ENCODE measurements at regions not wholly inside any gene's neighbourhood (a gene's known extent, or its start where the extent isn't known, plus 50 kb on each side); places are given as distances from the start of the nearest gene placed in this dataset.

DNA sequence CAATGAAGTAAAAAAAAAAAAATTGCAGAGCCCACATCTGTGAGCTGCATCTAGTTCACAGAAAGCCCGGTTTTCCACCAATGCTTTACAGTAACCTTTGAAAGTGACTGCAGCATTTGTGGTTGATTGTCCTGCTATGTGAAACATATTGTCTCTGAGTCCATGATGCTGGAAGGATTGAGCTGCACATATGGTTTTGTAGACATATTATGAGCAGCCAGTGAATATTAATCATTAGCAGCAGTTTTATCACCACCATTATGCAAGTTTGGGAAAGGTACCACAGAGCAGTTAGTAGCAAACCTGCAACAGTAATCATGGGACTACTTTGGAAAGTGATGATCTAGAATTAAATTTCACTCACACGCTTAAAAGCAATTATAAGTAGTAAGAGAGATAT, 151.5 kb upstream of the PRICKLE1 start:
- Histone ChIP-seq H3T11ph (ENCODE audit: low read length) (no peak overlapping the region), H3K27me3 (ENCODE audit: insufficient read depth, low read length) (no peaks in the 10 kb centered on the region), H3K18ac (ENCODE audit: insufficient read length, low read depth, low read length) (no peak overlapping the region), H2BK20ac (ENCODE audit: low read depth, low read length, poor library complexity, severe bottlenecking) (no peak overlapping the region), H3K4ac (ENCODE audit: low read depth, low read length) (no peak overlapping the region), H3K9me3 (ENCODE audit: control insufficient read depth, low read depth, low read length) (peaks cover 4% of the 10 kb centered on the region), H3K79me2 (ENCODE audit: insufficient read depth, low read length) (no peaks in the 10 kb centered on the region), H4K5ac (ENCODE audit: insufficient read length, low read depth, low read length) (no peak overlapping the region), H2BK5ac (ENCODE audit: insufficient read length, low read length) (no peak overlapping the region), H2BK15ac (ENCODE audit: low read depth, low read length) (no peak overlapping the region), H2AFZ (ENCODE audit: low read length) (no peak overlapping the region), H3K23ac (ENCODE audit: insufficient read length, low read depth, low read length) (no peak overlapping the region), H3K23me2 (ENCODE audit: insufficient read length, low read depth, low read length, poor library complexity, severe bottlenecking) (no peaks in the 10 kb centered on the region), H3K14ac (ENCODE audit: insufficient read depth, low read length) (no peak overlapping the region), H3K4me1 (ENCODE audit: insufficient read depth, low read length) (no peaks in the 10 kb centered on the region), H4K8ac (replicated peaks; ENCODE audit: insufficient read length, low read depth, low read length) (no peak overlapping the region), H3K4me2 (ENCODE audit: insufficient read depth, insufficient read length, low read length) (no peak overlapping the region), H3K27ac (ENCODE audit: insufficient read length, low read depth, low read length) (no peak overlapping the region), H3K9ac (ENCODE audit: extremely low read depth, insufficient read length, low read length) (no peak overlapping the region), H3K79me1 (ENCODE audit: insufficient read depth, low read depth, low read length, poor library complexity, severe bottlenecking) (no peaks in the 10 kb centered on the region), H2BK12ac (ENCODE audit: insufficient read length, low read depth, low read length) (no peak overlapping the region), H2AK5ac (ENCODE audit: insufficient read length, low read length) (no peak overlapping the region), H4K91ac (ENCODE audit: insufficient read length, low read depth, low read length) (no peak overlapping the region), H3K56ac (ENCODE audit: insufficient read length, low read depth, low read length) (no peak overlapping the region), H2BK120ac (ENCODE audit: low read depth, low read length, poor library complexity, severe bottlenecking) (no peak overlapping the region), H4K20me1 (ENCODE audit: control insufficient read depth, insufficient read depth, insufficient read length) (no peaks in the 10 kb centered on the region)
- Mint-ChIP-seq H3K27me3 (ENCODE audit: low read depth) (no peaks in the 10 kb centered on the region), H3K9me3 (peaks cover 5 to 6% of the 10 kb centered on the region in 2 experiments), H3K36me3 (ENCODE audit: insufficient read depth in 1 of 3, low read depth in 3 of 3) (peaks cover under 1 to 6% (median 5%) of the 10 kb centered on the region in 3 experiments; a peak in 5 of 7 replicates), H3K4me1 (peaks cover 13 to 18% of the 10 kb centered on the region in 2 experiments), H3K4me3 (no peak overlapping the region), H3K27ac (no peak overlapping the region)
- TF ChIP-seq, protein P1, sequence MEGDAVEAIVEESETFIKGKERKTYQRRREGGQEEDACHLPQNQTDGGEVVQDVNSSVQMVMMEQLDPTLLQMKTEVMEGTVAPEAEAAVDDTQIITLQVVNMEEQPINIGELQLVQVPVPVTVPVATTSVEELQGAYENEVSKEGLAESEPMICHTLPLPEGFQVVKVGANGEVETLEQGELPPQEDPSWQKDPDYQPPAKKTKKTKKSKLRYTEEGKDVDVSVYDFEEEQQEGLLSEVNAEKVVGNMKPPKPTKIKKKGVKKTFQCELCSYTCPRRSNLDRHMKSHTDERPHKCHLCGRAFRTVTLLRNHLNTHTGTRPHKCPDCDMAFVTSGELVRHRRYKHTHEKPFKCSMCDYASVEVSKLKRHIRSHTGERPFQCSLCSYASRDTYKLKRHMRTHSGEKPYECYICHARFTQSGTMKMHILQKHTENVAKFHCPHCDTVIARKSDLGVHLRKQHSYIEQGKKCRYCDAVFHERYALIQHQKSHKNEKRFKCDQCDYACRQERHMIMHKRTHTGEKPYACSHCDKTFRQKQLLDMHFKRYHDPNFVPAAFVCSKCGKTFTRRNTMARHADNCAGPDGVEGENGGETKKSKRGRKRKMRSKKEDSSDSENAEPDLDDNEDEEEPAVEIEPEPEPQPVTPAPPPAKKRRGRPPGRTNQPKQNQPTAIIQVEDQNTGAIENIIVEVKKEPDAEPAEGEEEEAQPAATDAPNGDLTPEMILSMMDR (conservative IDR thresholded peaks at IDR 0.05): no peak
- DNase-seq: no peak
- no CpG with 5 or more reads among the region's 2 CpGs for WGBS (ENCODE audit: extremely low coverage, insufficient read length, low lambda C conversion rate)
